ENCODE measurements at regions not wholly inside any gene's neighbourhood (a gene's known extent, or its start where the extent isn't known, plus 50 kb on each side); places are given as distances from the start of the nearest gene placed in this dataset.
"Not testable (repeated sequence)": the region's sequence is repeated elsewhere in the genome, so short reads cannot be mapped to it uniquely, and the experiment has no call there.

DNA sequence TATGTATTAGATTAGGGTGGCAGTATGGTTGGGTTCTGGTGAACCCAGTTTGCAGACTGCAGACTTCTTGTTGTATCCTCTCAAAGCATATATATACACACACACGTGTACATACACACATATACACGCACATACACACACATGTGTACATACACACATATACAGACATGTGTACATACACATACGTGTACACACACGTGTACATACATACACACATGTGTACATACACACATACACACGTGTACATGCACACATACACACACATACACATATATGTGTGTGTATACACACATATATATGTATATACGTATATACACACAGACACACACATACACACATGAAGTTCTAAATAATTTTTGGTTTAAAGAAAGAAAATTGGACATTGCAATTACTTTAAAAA lies 780.2 kb downstream of the FLRT2 start:
- no peak for FAIRE-seq

DNA sequence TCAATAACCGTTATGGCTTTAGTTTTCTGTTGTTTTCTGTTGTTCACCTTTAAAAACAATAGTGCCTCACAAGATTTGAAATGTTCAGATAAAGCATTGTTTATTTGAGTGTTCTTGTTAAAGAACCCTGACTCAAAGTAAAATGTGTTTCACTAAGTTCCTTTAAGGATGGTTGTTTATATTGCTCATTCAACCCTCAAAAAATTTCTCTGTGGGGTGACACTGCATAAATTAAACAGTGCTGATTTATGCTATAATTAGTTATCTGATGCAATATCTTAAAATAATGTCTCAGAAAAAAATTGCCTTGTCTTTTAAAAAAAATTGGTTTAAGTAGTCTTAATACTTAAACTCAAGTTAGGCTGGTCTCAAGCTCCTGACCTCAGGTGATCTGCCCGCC lies 775.1 kb downstream of the FLRT2 start:
- no peak for FAIRE-seq

DNA sequence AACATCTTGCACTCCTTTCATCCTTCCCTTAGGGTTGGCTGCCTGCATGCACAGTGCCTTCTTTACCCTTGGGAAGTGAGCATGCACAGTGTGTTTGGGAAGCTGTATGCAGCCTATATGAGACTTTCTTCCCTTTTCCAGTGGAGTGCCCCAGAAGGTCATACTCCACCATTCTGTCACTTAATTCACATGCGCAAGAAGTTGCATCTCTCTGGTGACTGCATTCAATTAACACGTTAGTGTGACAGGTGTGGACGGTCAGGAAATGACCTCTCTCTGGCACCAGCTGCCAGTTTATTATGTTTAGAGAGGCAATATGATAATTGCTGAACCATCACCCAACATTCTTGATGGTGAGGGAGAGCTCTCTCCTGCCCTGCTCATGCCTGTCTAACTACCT lies 770.0 kb downstream of the FLRT2 start:
- no peak for FAIRE-seq

DNA sequence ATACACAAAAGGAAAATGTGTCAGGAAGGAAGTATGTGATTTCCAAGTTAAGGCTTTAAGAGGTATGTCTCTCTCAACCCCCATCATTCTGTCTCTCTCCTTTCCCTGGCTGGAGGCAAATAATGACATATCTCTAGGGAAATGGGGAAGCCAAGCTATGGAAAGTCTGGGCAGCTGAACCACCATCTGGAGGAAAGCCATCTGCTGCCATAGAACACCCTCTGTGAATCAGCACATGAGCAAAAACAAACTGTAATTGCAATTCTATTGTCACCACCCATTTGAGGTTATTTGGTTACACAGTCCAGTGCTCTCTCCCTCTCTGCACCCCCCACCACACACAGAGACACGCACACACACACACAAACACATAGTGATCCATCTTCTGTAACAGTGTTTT lies 766.2 kb downstream of the FLRT2 start:
- no peak for FAIRE-seq

DNA sequence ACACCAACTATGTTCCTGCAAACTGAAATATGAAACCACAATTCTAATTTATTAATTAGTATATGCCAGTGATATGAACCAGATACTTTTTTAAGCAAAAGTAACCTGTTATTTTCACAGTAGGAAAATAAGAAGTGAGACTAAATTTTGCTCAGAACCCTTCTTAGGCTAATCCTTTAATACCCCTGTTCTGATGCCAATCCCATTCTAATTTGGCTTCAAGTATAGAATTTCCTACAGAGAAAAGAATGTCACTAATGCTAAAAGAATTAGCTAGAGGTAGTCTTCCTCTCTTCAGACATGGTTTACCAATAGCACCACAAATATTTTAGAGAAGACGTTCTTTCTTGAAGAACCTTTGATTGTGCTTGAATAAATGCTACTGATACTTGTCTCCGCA lies 758.4 kb downstream of the FLRT2 start:
- FAIRE-seq = no peak

DNA sequence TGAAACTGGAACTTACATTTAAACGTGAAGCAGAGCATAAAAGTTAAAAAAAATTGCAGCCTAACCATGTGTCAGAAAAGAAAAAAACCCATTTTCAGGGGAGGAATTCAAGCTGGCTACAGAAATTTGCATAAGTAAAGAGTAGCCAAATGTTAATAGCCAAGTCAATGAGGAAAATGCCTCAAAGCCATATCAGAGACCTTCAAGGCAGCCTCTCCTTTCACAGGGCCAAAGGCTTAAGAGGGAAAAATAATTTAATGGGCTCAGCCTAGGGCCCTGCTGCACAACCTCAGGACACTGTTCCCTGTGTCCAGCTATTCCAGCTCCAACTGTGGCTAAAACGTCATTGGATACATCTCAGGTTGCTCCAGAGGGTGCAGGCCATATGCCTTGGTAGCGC lies 749.5 kb downstream of the FLRT2 start:
- FAIRE-seq = no peak

DNA sequence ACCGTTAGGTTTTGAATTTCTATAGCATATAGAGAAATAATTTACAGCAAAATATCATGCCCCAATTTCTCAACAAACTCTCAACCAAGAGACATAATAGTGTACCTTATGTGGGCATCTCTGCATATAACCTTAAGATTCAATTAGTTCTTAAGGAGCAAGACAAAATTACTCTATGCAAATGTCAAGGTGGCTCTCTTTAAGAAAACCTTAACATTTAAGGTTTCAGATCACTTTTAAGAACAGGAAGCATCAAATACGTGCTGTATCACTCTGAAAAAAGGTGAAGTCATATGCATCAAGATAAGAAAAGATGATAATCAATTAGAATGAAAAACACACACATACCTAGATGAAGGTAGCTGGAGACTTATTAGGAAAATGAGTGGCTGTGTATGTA lies 728.0 kb downstream of the FLRT2 start:
- no peak for FAIRE-seq

DNA sequence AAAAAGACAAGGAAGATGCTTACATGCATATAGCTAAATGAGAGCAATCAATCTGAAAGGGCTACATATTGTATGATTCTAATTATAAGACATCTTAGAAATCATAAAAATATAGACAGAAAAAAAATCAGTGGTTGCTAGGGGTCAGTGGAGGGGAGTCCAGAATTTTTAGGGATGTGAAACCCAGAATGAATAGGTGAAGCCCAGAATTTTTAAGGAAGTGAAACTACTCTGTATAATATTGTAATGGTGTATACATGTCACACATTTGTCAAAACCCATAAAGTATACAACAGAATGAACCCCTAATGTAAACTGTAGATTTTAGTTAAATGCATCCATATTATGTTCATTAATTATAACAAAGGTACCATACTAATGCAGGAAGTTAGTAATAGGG lies 713.2 kb downstream of the FLRT2 start:
- FAIRE-seq = no peak

DNA sequence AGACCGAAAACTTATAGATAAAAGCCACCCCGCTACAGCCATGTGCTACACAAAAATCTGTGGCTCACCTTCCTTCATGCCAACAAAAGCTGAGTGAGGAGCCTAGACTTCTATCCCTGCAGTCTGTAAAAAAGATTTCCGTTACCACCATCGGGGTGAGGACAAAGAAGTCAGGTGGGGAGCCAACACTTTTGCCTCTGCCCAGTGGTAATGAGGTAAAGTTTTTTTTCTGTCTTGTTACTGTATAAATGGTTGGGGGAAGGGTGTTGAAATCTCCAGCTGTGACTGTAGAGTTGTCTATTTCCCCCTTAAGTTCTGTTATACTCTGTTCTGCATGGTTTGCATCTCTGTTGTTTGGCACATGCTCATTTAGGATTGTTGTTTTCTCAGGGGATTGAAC lies 707.8 kb downstream of the FLRT2 start:
- FAIRE-seq = no peak

DNA sequence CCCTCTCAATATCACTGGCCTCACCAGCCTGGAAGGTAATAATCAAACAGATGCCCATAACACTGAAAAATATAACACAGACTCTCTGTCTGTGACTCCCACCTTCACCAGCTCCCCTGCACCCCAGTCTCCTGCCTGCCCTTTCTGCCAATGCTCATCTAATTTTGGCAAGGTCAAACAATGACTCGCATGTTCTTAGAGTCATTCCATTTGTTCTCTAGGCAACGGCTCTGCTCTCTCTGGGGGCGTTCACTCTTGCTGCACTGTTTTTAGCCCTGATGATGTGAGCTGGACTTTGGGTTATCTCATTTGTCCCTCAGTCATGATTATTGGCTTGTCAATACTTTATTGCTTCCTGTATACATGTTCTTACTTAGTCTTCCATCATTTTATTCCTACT lies 691.8 kb downstream of the FLRT2 start:
- FAIRE-seq = no peak

DNA sequence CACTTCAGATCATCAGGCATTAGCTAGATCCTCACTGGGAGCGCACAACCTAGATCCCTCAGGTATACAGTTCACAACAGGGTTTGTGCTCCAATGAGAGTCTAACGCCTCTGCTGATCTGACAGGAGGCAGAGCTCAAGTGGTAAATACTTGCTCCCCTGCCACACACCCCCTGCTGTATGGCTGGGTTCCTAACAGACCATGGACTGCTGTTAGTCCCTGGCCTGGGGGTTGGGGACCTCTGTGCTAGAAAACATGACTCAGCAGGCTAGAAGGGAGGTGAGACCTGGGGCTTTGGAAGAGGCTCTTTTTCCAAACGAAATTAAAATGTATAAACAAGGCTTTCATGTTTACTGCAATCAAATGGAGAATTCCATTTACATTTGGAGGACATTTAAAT lies 691.1 kb downstream of the FLRT2 start:
- no peak for FAIRE-seq

DNA sequence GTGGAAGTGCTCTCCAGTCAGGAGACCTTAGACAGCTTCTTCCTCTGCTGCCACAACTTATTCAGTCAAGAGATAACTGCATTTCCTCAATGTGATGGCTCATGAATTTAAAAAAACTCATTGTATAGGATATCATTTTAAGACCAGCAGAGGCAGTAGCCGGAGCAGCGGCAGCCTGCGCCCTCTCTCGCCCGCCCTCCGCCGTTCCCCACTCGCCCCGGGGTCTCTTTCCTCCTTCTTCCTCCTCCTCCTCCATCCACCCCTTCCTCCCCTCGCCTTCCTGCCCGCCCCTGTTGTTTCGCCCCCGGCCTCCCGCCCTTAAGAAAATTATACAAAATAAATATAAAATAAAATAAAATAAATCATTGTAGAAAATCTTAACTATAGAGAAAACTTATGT lies 687.6 kb downstream of the FLRT2 start:
- no peak for FAIRE-seq

DNA sequence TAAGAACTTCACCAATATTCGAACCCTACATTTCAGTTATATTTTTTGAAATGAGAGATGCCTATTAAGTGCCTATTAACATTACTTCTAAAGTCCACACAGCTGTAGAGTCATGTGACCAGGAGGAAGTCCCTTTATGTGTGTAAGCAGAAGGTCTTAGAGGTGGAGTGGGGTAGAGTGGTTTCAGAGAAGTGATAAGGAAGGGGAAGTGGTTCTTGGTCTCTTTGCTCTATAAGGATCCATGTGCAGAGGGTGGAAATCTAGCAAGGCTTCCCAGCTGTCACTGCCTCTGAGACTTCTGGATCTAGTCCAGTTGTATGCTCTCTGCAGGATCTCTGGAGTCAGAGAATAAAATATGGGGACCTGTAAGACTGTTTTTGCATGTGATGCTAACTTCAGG lies 673.9 kb downstream of the FLRT2 start:
- FAIRE-seq = no peak

DNA sequence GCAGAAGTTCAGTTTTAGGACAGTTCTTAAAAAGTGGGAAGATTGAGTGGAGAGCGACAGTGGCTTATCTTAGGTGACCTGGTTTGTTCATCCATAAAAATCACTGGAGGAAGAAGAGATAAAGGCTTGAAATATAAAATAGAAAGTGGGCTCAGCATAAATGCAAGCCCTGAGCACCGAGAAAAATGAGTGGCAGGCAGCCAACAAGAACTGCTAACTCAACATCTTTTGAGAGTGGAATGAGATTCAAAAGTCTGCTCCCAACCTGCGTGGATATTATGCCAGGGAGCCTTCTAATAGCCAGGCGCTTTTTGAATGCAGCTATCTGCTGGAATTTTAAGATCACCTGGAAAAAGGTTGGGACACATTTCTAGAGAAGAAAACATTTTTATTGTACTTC lies 666.5 kb downstream of the FLRT2 start:
- no peak for FAIRE-seq

DNA sequence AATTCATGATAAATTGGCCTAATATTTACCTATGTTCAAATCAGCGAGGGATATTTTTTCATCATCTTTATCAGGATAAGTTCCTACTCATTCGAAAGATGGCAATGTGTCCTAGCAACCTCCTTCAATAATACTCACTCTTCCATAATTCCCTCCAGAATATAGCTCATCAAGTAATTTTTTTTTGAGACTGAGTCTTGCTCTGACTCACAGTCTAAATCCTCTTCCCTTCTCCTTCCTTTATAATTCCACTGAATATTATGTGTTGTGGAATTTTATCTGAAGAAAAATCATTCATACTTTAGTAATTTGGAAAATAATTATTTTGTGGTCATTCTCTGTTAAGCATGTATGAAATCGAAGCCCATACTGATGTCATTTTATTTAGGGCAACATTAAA lies 663.8 kb downstream of the FLRT2 start:
- no peak for FAIRE-seq

DNA sequence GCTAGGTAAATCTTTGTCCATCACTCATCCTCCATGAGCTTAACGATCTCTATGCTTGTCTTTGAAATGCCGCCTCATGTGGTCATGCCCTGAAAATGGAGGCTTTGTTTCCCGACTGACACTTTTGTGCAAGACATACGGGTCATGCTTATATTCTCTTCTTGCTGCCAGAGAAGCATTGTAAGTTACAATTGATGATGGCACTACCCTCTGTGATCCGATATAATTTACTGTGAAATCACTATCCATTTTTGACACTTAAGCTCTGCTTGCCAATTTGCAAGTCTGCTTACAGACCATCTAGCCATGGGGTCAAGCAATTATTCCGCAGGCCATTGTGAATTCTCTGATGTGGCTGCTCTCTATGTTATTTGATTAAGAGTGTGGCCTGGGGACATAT lies 650.0 kb downstream of the FLRT2 start:
- no peak for FAIRE-seq

DNA sequence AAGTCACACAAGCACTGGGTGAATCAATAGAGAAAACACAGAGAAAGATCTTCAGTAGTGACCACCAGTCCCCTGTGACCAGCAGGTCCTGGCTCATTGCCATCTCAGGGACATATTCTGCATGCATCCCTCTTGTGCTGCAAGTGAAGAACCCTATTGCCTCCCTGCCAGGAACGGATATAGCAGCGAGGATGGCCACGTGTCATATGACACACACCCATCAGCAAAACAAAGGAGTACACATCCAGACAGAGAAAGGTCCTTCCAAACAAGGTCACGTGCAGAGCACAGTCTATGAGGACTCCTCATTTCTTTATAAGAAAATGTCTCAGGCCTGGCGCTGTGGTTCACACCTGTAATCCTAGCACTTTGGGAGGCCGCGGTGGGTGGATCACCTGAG lies 638.4 kb downstream of the FLRT2 start:
- FAIRE-seq = no peak

DNA sequence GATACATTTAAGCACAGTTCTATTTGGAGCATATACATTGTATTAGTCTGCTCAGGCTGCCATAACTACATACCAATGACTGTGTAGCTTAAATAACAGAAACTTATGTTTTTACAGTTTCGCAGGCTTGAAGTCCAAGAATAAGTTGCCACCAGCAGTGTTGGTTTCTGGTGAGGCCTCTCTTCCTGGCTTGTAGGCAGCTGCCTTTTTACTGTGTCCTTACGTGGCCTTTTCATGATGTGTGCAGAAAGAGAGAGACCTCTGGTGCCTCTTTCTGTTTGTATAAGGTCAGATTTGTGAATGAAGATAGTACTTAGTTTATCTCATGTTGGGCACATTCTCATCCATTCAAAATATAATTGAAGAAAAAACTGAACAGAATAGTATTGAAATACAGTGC lies 636.6 kb downstream of the FLRT2 start:
- FAIRE-seq = no peak

DNA sequence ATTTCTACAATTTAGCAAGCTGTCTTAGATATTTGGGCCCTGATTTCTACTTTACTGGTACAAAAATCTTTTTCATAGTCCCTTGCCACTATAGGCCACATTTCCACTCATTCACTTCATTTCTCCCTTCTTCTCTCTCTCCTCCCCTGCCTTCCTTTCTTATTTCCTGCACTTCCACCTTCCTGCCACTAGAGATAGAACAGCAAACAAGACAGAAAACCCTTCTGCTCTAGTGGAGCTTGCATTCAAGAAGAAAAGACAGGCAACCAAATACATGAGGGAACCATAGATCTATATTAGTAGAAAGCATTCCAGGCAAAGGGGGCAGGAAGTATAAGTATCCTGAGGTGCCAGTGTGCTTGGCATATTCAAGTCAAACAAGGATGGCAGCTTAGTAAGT lies 623.5 kb downstream of the FLRT2 start:
- FAIRE-seq = no peak

DNA sequence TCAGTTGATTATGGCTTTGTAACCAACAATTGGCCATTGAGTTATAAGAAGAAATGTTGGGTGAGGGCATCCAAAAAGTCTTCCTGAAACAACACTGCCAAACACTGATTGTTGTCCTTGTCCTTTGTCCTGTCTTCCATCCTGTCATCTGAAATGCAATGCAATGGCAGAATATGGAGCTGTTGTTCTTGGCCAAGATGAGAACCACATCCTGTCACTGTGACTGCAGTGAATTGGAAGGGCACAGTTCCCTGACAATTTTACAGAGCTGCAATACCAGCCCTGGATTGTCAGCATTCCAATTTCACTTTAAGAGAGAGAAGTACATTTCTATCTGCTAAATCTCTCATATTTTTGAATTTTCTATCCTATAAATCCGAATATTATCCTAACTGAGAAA lies 613.3 kb downstream of the FLRT2 start:
- FAIRE-seq = no peak

DNA sequence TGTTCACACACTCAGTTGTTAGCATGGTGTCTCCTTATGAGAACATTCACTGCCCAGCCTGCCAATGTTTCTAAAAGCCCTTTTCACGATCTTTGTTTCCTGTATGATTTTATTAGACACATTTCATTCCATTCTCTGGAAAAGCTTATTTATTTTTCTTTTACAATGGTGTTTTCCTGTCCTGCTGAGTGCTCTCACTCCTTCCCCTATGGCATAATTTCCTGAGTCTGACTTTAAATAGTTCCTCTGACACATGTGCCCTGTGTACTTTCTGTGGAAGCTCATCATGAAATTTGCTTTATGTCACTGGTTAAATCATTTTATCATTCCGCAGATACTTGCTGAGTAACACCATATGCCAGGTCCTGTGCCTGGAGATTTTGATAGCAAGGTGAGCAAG lies 612.0 kb downstream of the FLRT2 start:
- no peak for FAIRE-seq

DNA sequence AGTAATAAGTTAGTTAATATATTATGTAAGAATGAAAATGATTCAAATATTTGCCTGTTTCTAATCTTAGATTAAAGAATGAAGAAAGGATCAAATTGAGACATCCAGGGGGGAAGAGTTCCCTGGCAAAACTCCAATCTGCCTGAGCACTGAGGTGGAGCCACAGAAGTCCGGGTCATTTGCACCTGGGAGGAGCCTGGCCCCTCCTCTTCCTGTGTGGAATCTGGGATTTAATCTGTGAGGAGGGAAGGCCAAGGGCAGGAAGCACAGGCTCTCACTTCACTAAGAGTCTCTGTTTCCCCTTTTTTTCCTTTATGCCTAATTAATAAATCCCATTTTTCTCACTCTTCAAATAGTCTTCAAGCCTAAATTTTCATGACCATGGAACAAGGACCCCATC lies 599.5 kb downstream of the FLRT2 start:
- FAIRE-seq = no peak

DNA sequence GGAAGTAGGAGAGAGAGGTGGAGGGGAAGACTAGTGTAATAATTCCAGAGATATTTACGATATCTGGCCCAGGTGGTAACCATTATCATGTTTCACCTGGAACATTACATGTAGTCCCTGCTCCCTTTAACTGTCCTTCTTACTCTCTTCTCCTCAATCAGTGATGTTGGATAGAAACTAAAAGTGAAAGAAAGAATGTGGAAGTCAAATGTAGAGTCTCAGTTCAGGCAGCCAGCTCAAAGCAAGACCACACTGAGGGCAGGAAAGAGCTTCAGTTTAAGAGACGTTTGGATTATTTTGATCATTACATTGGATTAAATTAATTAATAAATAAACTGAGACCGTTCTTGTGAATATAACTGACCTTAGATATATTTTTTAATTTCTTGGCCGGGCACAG lies 594.4 kb downstream of the FLRT2 start:
- FAIRE-seq = no peak

DNA sequence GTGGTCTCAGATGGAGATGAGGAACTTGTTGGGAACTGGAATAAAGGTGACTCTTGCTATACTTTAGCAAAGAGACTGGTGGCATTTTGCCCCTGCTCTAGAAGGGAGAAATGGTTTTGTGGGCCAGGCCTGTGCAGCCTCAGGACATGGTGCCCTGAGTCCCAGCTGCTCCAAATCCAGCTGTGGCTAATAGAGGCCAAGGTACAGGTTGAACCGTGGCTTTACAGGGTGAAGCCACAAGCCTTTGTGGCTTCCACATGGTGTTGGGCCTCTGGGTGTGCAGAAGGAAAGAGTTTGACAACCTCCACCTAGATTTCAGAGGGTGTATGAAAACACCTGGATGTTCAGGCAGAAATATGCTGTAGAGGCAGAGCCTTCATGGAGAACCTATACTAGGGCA lies 586.0 kb downstream of the FLRT2 start:
- no peak for FAIRE-seq

DNA sequence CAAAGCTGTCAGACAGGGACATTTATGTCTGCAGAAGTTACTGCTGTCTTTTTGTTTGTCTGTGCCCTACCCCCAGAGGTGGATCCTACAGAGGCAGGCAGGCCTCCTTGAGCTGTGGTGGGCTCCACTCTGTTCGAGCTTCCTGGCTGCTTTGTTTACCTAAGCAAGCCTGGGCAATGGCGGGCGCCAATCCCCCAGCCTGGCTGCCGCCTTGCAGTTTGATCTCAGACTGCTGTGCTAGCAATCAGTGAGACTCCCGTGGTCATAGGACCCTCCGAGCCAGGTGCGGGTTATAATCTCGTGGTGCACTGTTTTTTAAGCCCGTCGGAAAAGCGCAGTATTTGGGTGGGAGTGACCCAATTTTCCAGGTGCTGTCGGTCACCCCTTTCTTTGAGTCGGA lies 580.9 kb downstream of the FLRT2 start:
- FAIRE-seq = not testable (repeated sequence)

DNA sequence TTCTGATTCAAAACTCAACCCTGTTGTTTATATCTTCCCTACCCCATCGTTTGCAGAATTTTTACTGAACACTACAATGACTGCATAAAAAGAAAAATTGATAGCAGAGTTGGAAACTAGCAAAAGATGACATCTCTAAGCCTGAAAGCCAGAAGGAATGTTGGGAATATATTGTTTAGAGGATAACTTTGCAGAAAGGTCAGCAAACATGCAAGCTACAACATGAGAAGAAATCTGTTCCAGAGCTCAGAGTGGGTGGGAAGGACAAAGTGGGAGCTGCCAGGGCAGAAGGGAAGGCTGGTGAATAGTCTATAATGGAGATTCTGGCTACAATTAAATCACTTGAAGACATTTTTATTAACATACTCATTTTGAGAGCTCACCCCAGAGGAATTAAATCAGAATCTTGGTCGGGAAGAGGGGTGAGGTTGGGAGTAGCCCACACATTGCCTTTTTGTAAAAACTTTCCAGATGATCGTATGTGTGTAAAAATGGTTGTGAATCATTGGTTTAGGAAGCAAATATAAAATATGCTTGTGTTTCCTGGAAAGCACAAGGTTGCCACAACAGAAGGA lies 574.8 kb downstream of the FLRT2 start:
- FAIRE-seq = no peak
